HG02885 (cell line): ENCODE measurements at regions not wholly inside any gene's neighbourhood (a gene's known extent, or its start where the extent isn't known, plus 50 kb on each side); places are given as distances from the start of the nearest gene placed in this dataset.

Experiments
- ATAC-seq: cut with Tn5 transposase; IDR thresholded peaks from one replicate; pipeline ENCODE4 v1.9.1; 2021; ENCODE audit warnings: mild to moderate bottlenecking; ENCODE audit not compliant: unreplicated experiment, poor library complexity

- ATAC-seq: no peak
Observed at GRCh38 chrX:39841604-39842003, 256.2 kb downstream of the BCOR start.

GRCh38 chrX:39842281-39842973, 255.3 kb downstream of the BCOR start:
- no peak for ATAC-seq

GRCh38 chrX:39843318-39843717, 254.4 kb downstream of the BCOR start:
- ATAC-seq: no peak

- ATAC-seq: no peak
Observed at GRCh38 chrX:39845233-39845632, 252.5 kb downstream of the BCOR start.

GRCh38 chrX:39846460-39846859, 251.3 kb downstream of the BCOR start:
- no peak for ATAC-seq

- ATAC-seq: no peak
Observed at GRCh38 chrX:39848243-39848642, 249.5 kb downstream of the BCOR start.

- ATAC-seq: no peak
Observed at GRCh38 chrX:39848900-39849299, 248.9 kb downstream of the BCOR start.

GRCh38 chrX:39850209-39850608, 247.5 kb downstream of the BCOR start:
- ATAC-seq: no peak

GRCh38 chrX:39850630-39851152, 247.1 kb downstream of the BCOR start:
- no peak for ATAC-seq

- no peak for ATAC-seq
Observed at GRCh38 chrX:39851745-39852455, 245.9 kb downstream of the BCOR start.

GRCh38 chrX:39852491-39852890, 245.3 kb downstream of the BCOR start:
- ATAC-seq: no peak

GRCh38 chrX:39853417-39854030, 244.2 kb downstream of the BCOR start:
- no peak for ATAC-seq

GRCh38 chrX:39854772-39855747, 242.7 kb downstream of the BCOR start:
- ATAC-seq: peak; percentile 82

GRCh38 chrX:39855748-39856129, 242.0 kb downstream of the BCOR start:
- peak; percentile 44 for ATAC-seq

- no peak for ATAC-seq
Observed at GRCh38 chrX:39856472-39857121, 241.2 kb downstream of the BCOR start.

- ATAC-seq: no peak
Observed at GRCh38 chrX:39857780-39858179, 240.0 kb downstream of the BCOR start.

- peak; percentile 78 for ATAC-seq
Observed at GRCh38 chrX:39859991-39860861, 237.5 kb downstream of the BCOR start.

- ATAC-seq: no peak
Observed at GRCh38 chrX:39862963-39863362, 234.8 kb downstream of the BCOR start.

- no peak for ATAC-seq
Observed at GRCh38 chrX:39866229-39866628, 231.5 kb downstream of the BCOR start.
